Adrenal gland (tissue), 9 donors: ENCODE measurements at regions not wholly inside any gene's neighbourhood (a gene's known extent, or its start where the extent isn't known, plus 50 kb on each side); places are given as distances from the start of the nearest gene placed in this dataset.
A peak's percentile ranks its signal among the peaks of the same experiment; 100 is the strongest.

ENCODE experiments used
- DNase-seq, 7 donors: peaks; one replicate each; pipeline ENCODE4 v3.0.0-alpha.2; 2019 to 2020
- H3K27ac ChIP-seq, 5 donors: fragments of 200-600 bp; sonication (generic) in 4 of 5; 1 replicate in 3 of 5; 2 replicates in 2 of 5; pipeline versions ENCODE4 v1.5.1 to v1.8.0; 2016 to 2020; ENCODE audit warnings: mild to moderate bottlenecking in 1 of 5
- H3K27me3 ChIP-seq: fragments of 200-600 bp; 2 replicates; pipeline ENCODE4 v1.8.0; 2021
- H3K36me3 ChIP-seq, 2 donors: fragments of 200-600 bp; replicated peaks in 1 of 2; 1 replicate in 1 of 2; 2 replicates in 1 of 2; pipeline versions ENCODE4 v1.5.1 to v1.8.0; 2018 to 2022
- H3K4me1 ChIP-seq, 2 donors: fragments of 200-600 bp; replicated peaks in 1 of 2; 1 replicate in 1 of 2; 2 replicates in 1 of 2; pipeline versions ENCODE4 v1.5.1 to v1.8.0; 2018 to 2021
- H3K4me3 ChIP-seq, 4 donors: fragments of 200-600 bp; sonication (generic) in 3 of 4; one replicate each; pipeline ENCODE4 v1.5.1; 2016 to 2018
- H3K9me3 ChIP-seq, 3 donors: fragments of 200-600 bp; sonication (generic) in 1 of 3; replicated peaks in 1 of 3; 1 replicate in 2 of 3; 2 replicates in 1 of 3; pipeline versions ENCODE4 v1.5.1 to v1.8.0; 2016 to 2021
- POLR2A ChIP-seq, 2 donors: fragments of 450-650 bp; IDR thresholded peaks; one replicate each; pipeline ENCODE4 v1.6.1; 2017; ENCODE audit warnings: antibody characterized with exemption in 2 of 2, mild to moderate bottlenecking in 2 of 2, moderate library complexity in 1 of 2
- WGBS, 4 donors: extraction: QIAGEN DNeasy Blood & Tissue Kit in 2 of 4; methylation state at CpG; one replicate each; pipeline versions ENCODE4 v1.1.5 to v1.1.7; 2013 to 2017; 5-methylcytosine and 5-hydroxymethylcytosine counted together
- intact Hi-C, 2 donors: fragments of 100-400 bp; cut with DNase I; formaldehyde crosslinking; loops; one replicate each; pipeline versions ENCODE4 v1.14.1 to v1.15.0; 2022 to 2023
- TF ChIP-seq, protein P1 (sequence below), 6 experiments: fragments of 450-650 bp in 4 of 6; fragments of 200-600 bp in 2 of 6; sonication (generic) in 1 of 6; IDR thresholded peaks; 1 replicate in 5 of 6; 2 replicates in 1 of 6; pipeline versions ENCODE4 v1.5.1 to v1.8.0; 2016 to 2021; ENCODE audit warnings: antibody characterized with exemption in 6 of 6, mild to moderate bottlenecking in 2 of 6, moderate library complexity in 1 of 6
- donor health status: healthy with polysubstance abuse.
- donor health status: Bipolar disorder and iron deficiency.
- donor health status: DM: yes; HTN: yes; CAD: no.
- donor health status: DM: no; HTN: no; CAD: no.
- donor health status: DM: no; HTN: no; CAD: no.

DNA sequence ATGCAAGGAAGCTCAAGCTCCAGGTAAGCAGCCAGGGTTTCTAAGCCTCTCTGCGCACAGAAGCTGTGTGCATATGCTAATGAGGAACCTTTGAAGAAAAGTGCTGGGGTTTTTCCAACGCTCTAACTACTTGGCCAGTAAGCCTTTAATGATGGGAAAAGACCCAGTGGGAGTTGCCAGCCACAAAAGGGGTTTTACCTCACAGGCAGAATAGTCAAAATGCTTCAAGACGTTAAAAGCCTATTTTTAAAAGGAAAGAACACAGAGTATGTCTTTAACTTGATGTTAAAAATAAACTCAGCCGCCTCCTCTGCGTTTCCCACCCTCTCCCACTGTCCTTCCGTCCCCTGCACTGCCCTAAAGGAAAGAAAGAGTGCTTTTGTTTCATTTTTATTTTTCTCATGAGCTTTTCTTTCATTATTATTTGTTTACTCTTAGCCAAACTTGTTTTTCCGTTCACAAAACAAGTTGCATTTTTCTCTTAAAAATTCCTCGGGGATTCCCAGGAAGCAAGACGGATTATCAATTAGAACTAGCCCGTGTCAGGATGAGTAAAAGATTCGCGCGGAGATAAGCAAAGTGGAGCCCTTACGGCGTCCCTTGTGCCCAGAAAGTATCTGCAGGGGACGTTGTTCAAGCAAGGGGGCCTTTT lies 209.8 kb upstream of the NUDT4 start:
- intact Hi-C loops, result loop anchor here in 1 of 2 donors (10.0 kb wide), 1 partner anchor 173 kb away; no protein-coding TSS in a partner anchor

DNA sequence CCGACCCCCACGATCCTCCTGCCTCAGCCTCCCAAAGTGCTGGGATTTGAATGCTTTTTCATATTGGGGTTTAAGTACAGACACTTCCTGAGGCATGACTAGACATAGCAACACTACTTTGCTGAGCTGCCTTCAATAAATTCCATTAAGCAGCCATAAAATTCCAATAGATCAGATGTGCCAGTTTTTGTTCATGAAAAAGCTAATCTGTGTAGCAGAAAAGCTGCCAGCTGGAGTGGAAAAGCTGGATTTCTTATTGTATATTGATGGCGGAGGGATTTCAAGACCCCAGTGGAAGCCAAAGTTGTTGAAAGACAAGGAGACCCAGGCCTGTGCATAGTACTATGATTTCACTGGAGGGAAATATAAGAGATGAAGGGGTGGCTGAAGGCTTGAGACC lies 209.0 kb upstream of the NUDT4 start:
- intact Hi-C loops, result loop anchor here in 1 of 2 donors (10.0 kb wide), 1 partner anchor 174 kb away; no protein-coding TSS in a partner anchor
- peak overlapping the region in 2 of 4 donors; percentile 35 to 58 for H3K4me3 ChIP-seq

More for the DNA sequence above, 209.8 kb upstream of the NUDT4 start:
- no peaks in the 10 kb centered on the region for H3K36me3 ChIP-seq
- no peaks in the 10 kb centered on the region for H3K9me3 ChIP-seq
- no peak for TF ChIP-seq POLR2A (IDR thresholded peaks at IDR 0.05)
- TF ChIP-seq, protein P1, sequence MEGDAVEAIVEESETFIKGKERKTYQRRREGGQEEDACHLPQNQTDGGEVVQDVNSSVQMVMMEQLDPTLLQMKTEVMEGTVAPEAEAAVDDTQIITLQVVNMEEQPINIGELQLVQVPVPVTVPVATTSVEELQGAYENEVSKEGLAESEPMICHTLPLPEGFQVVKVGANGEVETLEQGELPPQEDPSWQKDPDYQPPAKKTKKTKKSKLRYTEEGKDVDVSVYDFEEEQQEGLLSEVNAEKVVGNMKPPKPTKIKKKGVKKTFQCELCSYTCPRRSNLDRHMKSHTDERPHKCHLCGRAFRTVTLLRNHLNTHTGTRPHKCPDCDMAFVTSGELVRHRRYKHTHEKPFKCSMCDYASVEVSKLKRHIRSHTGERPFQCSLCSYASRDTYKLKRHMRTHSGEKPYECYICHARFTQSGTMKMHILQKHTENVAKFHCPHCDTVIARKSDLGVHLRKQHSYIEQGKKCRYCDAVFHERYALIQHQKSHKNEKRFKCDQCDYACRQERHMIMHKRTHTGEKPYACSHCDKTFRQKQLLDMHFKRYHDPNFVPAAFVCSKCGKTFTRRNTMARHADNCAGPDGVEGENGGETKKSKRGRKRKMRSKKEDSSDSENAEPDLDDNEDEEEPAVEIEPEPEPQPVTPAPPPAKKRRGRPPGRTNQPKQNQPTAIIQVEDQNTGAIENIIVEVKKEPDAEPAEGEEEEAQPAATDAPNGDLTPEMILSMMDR (IDR thresholded peaks at IDR 0.05), result no peak
- 12 to 20% (median 15%) methylated on average over 16 of the region's 16 CpGs for WGBS, 4 donors
- DNase-seq, result peak in 3 of 7 donors; percentile 17 to 39 (median 36)
- no peaks in the 10 kb centered on the region for H3K27me3 ChIP-seq
- H3K4me1 ChIP-seq, result peaks cover 0 to 3% of the 10 kb centered on the region in 2 donors
- H3K27ac ChIP-seq, result peak overlapping the region in 2 of 5 donors; percentile 19 to 52
- H3K4me3 ChIP-seq, result peak overlapping the region in 2 of 4 donors; percentile 35 to 58

DNA sequence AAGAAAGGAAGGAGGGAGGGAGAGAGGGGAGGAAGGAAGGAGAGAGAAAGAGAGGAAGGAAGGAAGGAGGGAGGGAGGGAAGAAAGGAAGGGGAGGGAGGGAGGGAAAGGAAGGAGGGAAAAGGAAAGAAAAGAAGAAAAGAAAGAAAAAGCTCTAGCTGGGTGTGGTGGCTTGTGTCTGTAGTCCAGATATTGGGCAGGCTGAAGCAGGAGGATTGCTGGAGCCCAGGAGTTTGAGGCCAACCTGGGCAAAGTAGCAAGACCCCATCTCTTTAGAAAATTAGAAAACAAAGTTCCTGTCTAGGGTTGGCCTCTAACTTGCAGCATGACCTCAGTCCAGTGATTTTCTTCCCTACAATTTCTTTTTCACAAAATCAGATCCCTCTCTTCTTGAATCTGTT lies 208.2 kb upstream of the NUDT4 start:
- no peak overlapping the region for H3K4me3 ChIP-seq
- peaks cover 10 to 15% of the 10 kb centered on the region in 2 donors for H3K4me1 ChIP-seq
- no peak overlapping the region for H3K27ac ChIP-seq
- no peaks in the 10 kb centered on the region for H3K36me3 ChIP-seq
- TF ChIP-seq POLR2A (IDR thresholded peaks at IDR 0.05), result no peak
- TF ChIP-seq, protein P1 (IDR thresholded peaks at IDR 0.05), result no peak
- no peak for DNase-seq
- no peaks in the 10 kb centered on the region for H3K27me3 ChIP-seq
- no peaks in the 10 kb centered on the region for H3K9me3 ChIP-seq
- intact Hi-C loops, result loop anchor here in 1 of 2 donors (10.0 kb wide), 1 partner anchor 175 kb away; no protein-coding TSS in a partner anchor

More for the DNA sequence above, 209.0 kb upstream of the NUDT4 start:
- Histone ChIP-seq H3K36me3 (no peaks in the 10 kb centered on the region), H3K9me3 (no peaks in the 10 kb centered on the region), H3K4me1 (peaks cover 2 to 8% of the 10 kb centered on the region in 2 donors), H3K27ac (peak overlapping the region in 1 of 5 donors; percentile 52), H3K27me3 (no peaks in the 10 kb centered on the region)
- TF ChIP-seq, protein P1 (IDR thresholded peaks at IDR 0.05), result no peak
- TF ChIP-seq POLR2A (IDR thresholded peaks at IDR 0.05), result no peak
- no peak for DNase-seq
- WGBS, 4 donors, result 93 to 98% (median 96%) methylated on average over 3 of the region's 3 CpGs

DNA sequence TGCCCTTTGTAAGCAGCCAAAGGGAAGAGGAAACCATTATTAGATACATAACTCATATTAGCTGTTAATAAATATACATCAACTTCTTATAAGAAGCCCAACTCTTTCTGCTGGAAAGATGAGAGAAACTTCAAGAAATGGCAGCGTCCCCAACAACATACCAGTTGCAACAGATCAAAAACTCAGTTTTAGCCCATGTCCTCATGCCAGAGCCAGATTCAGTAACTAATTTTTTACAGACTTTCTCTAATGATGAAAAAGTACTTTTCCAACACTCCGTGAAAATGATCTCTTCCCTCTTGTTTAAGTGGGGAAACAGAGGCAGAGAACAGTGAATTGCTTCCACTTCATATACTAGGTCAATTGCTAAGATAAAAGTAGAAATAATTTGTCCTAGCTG lies 206.8 kb upstream of the NUDT4 start:
- Histone ChIP-seq H3K27me3 (no peaks in the 10 kb centered on the region), H3K4me3 (no peak overlapping the region), H3K36me3 (no peaks in the 10 kb centered on the region), H3K9me3 (no peaks in the 10 kb centered on the region), H3K27ac (no peak overlapping the region), H3K4me1 (peaks cover 24 to 25% of the 10 kb centered on the region in 2 donors)
- no peak for TF ChIP-seq POLR2A (IDR thresholded peaks at IDR 0.05)
- TF ChIP-seq, protein P1 (IDR thresholded peaks at IDR 0.05), result no peak
- DNase-seq, result no peak
- WGBS, 4 donors, result 95 to 98% (median 97%) methylated on average over 2 of the region's 2 CpGs
- intact Hi-C loops, result no loop called here
